GM21825 (cell line): ENCODE measurements at regions not wholly inside any gene's neighbourhood (a gene's known extent, or its start where the extent isn't known, plus 50 kb on each side); places are given as distances from the start of the nearest gene placed in this dataset.
"Not testable (repeated sequence)": the region's sequence is repeated elsewhere in the genome, so short reads cannot be mapped to it uniquely, and the experiment has no call there.

ENCODE experiments used
- ATAC-seq: cut with Tn5 transposase; IDR thresholded peaks from one replicate; pipeline ENCODE4 v1.9.1; 2021; ENCODE audit warnings: mild to moderate bottlenecking, moderate library complexity; ENCODE audit not compliant: unreplicated experiment

DNA sequence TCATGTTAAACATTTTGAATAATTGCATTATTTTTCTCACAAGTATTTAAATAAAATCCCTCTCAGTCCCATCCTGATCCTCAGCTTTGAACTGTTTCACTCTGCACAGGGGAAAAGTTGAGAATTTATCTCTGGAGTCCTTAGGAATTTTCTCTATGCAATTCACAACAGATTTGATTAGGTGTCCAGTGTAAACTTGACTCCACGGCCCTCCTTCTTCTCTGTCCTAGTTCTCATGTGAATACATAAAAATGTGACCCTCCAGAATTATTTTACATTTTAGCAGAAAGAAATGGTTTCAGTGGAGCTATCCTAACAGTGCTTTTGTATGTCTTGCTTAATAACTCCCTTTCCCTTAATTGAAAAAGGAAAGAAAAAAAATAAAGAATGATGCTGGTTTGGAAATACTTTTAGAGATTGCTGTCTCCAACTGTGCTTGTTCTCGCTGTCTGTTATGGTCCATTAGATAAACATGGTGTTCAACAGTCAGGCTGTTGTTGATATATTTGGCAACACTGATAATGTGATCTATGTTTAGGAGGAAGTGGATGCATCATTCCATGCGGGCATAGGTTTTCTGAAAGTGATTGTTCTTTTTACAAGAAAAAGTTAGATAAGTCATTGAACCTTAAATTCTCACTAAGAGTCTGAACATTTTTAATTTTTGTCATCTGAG is 599.4 kb upstream of the CITED2 start:
- no peak for ATAC-seq

DNA sequence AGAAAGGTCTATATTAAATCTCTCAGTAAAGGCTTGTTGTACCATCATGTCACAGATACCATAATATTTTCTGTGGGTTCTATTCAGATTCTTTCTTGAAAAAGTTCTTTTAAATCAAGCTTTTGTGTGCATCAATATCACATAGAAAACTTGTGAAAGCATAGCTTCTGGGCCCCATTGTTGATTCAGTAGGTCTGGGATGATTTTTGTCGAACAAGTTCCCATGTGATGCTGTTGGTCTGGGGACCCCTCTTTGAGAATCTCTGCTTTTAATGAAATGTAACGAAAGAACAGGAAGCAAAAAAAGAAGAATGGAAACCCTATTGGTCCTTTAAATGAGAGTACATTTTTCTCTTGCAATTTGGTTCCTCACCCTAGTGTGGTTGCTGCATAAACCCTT is 597.7 kb upstream of the CITED2 start:
- no peak for ATAC-seq

DNA sequence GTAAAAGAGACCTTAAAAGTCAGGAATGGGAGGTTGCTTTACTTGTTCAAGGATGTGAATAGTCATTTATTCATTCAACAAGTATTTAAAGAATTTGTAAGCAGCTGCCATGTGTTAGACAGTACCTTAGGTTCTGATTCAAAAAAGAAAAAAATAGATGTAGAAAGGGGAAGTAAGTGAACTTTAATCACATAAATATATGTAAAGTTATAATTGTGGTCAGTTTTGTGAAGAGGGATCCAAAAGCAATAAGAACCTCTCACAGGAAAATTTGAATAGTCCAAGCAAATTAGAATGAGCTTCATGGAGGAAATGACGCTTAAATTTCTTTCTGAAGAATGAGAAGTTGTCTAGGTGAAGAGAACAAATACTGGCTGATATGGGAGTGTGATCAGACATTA is 596.1 kb upstream of the CITED2 start:
- ATAC-seq, result no peak

DNA sequence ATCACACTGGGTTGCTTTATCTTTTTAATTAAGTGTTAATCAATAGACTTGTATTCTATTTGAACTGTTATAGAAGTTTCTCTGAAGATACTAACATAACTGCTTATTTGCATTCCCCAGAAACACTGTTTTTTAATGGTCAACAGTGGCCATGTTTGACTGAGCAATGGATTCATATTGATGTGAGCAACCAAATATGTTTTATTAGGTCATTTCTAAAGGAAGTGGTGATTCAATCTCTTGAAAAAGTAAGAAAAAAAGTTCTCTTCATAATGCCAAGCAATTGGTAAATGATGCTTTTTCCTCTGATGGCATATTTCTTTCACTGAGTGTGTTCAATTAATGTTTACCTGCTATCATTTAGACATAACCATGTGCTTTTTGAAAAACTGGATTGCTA is 593.0 kb upstream of the CITED2 start:
- ATAC-seq, result no peak

DNA sequence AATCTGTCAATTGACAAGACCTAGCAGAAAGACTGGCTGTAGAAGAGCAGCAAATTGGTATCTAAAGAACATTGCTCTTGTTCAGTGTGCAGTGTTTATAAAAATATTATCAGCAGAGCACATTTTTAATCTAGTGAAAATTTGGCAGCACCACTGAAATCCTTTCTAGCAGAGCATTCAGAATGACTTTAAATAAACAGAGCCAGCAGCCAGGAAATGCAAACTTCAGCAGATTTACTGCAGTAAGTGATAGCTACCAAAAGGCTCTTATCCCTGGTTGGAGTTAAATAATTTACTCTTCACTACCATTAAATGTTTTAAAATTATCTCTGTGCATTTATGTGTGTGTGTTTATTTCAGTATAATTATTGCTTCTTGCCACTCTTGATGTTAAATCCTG is 590.9 kb upstream of the CITED2 start:
- no peak for ATAC-seq

DNA sequence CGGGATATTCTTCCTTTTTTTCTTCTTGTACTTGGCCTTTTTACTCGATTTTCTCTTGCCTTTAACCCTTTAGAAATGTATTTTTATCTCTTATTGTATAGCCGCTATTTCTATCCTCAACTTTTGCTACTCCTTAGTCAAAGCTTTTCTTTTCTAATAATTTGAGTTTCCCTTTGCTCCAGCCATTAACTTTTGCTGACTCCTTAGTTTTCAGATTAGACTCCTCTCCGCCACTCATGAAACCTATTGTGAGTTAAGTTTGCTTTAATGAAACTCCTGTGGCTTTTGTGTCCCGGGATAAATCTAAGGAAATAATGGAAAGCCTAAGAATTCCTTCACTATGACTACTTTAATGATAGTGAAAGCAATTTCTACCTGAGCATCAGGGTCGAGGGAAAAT is 590.3 kb upstream of the CITED2 start:
- ATAC-seq, result no peak

DNA sequence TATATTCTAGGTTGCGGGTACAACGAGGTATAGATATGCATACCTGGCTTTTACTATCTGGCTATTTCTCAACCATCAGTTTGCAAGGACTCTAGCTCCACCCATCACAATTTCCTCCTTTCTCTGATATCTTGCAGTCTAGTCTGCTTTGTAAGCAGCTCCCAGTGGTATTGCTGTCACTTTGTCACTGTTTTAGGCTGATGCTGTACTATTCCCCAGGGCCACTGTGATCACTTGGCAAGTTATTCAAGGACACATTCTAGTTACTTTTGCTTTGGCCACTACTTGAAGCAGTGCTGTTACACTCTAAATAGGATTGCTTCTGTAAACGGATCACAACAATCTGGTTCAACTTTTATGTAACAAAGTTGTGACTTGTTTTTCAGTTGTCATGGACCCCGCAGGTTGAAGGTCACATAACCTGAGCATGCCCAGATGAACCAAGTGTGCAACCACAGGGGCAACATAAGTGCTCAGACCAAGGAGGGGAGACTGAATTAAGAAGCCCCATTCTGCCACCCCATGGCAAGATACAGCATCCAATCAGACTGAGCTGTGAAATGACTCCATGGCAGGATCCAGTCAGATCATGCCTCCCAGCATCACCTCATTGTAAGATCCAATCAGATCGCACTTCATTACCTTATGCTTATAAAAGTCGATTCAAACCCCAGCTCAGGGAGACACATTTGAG is 588.4 kb upstream of the CITED2 start:
- ATAC-seq, result no peak

DNA sequence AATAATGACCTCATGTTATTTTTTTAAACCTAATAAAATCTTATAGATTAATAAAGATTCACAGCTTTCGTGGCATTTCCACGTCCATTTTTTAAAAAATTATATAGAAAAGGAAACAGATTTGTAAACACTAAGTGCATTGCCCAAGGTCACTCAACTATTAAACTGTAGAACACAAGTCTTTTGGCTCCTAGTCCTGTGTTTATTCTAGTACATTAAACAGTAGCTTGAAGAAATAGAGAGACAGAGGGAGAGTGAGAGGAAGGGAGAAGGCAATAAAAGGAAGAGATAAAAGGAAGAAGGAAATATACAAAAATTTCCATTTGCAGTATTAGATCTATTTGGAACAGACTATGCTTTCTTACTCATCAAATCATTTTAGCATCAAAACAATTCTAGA is 586.7 kb upstream of the CITED2 start:
- no peak for ATAC-seq

DNA sequence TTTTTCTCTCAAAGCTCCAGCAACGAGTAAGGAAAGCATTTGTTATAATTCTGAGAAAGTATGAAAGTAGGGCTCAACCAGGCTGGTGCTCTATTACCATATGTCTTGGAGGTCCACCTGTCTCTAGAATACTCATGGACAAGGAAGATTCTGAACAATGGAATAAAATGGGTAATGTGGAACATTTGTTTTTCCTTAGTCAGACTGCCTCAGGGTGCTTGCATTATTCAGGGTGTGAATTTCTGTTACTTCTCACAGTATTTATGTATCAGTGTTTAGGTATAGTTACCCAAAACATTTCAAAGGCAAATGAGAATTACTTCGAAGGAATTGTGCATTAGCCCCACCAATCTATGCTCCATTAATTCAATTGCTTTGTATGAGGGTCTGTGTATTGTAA is 586.2 kb upstream of the CITED2 start:
- ATAC-seq, result no peak

DNA sequence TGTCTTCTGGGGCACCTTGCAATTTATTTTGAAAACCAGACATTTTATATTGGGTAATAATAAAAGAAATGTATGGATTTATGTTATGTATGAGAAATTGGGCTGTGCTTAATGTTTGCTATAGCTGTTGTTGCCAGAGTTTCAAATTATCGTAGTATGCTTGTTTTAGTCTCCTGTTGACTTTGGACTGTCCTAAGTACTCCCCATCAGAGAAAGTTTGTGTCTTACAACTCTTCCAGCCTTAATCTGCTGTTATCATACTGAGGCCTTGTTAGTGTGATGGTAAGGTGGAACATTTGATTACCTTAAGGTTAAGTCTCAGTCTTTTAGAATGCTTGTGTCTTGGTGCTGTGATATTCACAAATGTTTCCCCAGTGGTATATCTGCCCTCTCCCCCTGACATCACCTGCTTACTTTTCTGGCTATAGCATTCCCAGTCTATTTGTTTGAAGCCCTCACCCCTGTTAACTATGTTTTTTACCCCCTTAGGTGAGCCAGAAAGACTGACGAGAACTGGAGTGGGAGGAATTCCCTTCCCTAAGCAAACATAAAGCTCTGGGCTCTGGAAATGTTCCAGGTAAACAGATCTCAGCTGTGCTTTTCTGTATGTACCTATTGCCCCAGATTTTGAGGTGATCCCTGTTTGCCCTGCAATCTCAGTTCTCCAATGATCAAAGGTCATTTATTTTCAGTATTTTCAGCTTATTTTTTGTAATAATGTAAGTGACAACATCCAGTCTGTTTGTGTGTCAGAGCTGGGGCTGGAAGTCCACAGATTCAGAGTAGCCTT is 581.1 kb upstream of the CITED2 start:
- ATAC-seq, result no peak

DNA sequence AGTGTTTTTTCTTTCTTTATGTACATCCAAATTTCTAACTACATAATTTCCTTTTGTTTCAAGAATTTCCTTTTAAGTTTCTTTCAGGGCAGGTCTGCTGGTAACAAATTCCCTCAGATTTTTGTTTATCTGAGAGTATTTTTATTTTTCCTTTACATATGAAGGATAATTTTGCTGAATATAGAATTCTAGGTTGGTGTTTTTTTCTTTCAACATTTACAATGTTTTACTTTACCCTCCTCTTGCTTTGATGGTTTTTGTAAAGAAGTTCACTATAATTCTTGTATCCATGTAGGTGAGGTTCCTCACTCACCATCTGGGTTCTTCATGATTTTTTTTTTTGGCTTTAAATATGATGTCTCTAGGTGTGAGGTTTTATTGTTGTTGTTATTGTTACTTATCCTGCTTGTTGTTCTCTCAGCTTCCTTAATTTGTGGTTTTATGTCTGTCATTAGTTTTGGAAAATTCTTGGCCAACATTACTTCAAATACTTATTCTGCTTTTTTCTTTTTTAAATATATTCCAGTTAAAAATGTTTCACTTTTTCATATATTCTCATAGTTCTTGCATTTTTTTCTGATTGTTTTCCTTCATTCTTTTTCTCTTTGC is 580.1 kb upstream of the CITED2 start:
- ATAC-seq, result no peak

DNA sequence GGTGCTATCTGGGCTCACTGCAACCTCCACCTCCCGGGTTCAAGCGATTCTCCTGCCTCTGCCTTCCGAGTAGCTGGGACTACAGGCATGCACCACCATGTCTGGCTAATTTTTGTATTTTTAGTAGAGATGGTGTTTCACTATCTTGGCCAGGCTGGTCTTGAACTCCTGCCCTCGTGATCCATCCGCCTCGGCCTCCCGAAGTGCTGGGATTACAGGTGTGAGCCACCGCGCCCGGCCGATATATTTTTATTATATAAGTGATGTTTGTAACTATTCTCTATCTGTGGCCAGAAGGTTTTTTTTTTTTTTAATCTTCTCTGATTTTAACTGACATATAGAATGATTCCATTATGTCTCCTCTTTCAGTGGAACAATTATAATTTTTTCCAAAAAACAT is 579.3 kb upstream of the CITED2 start:
- ATAC-seq, result not testable (repeated sequence)

DNA sequence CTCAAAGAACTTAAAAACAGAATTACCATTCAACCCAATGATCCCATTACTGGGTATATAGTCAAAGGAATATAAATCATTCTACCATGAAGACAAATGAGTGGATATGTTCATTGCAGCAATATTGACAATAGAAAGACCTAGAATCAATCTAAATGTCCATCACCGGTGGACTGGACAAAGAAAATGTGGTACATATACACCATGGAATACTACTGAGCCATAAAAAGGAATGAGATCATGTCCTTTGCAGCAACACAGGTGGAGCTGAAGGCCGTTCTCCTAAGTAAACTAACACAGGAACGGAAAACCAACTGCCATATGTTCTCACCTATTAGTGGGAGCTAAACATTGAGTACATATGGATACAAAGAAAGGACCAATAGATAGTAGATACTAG is 576.7 kb upstream of the CITED2 start:
- ATAC-seq, result no peak

DNA sequence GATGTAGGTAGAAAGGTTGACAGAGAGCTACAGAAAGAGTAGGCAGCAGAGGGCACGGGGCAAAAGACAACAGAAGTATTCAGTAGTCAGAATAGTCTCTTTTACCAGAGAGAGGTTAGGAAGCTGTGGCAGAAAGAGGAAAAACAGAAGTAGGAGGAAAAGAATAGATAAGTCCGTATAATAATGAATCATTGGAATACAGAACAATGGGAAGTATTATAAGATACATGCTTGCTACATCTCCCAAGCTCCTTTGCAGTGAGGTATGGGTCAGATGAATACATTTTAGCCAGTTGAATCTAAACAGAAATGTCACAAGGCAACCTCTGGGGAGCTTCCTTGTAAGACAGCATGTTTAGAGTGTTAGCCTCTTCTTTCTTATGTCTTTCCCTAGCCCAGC is 570.5 kb upstream of the CITED2 start:
- ATAC-seq, result no peak

DNA sequence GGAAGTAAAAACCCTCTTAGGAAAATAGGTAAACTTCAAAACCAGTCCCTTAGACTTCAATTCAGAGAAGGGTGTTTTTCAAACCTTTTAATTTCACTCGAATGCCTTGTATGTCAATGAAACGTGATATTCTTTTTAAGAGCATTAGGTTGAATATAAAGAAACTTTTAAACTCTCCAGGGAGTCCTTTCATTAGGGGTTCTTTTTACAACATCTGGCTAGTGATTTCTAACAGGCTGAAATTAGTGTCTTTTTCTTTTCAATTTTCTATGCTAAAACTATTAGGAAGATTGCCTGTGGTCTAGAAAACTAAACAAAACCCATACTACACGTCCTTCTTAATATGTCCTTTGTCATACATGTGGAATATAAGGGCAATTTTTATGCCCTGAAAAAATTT is 569.7 kb upstream of the CITED2 start:
- no peak for ATAC-seq

DNA sequence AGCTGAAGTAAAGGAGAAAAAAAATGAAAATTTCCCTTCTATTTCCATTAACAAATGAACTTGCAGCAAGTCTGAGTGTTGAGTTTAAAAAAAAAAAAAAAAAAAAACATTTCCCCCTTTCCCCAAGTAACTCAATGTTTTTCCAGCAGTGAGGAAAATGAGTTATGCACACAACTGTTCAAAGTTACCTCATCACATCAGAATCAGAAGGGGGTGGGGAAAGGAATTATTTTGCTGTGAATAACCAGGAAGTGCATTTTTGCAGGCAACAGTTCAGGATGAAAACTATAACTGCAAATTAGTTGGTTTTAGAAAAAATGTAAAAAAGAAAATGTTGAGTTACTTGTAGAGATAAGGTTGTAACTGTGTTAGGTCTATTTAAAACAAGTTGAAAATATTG is 568.9 kb upstream of the CITED2 start:
- ATAC-seq, result no peak

DNA sequence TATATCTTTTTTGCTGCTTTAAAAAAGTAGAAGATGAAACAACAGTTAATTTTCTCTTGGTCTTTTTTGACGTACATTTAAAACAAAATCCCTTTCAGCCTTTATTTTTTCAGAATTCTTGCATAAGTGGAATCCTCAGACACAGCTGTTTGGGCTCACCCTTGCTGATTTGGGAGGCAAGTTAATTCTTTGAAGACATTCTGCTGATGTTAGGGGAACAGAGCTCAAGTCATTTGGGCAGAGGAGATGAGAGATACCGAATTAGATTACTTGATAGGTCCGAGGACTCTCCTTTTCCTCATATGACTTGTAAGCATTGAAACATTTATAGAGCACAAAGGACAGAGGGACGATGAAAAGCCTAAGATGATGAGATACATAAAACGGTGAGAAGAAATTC is 567.9 kb upstream of the CITED2 start:
- ATAC-seq, result no peak

DNA sequence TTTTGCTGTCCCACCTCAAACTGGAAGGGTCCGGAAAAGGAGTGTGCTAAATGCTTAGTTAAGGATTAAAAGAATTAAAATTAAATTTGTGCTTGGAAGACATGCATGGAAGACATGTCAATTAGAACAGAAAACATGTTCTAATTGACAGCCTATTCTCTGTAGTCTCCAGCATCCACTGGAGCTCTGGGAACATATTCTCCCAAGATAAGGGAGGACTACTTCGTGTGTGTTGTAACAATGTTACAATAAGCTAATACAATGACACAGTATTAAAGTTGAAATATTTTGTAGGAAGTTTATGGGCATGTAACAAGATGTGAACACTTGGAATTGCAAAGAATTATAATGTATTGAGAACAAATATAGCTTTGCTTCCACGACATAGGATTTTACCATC is 567.4 kb upstream of the CITED2 start:
- no peak for ATAC-seq

DNA sequence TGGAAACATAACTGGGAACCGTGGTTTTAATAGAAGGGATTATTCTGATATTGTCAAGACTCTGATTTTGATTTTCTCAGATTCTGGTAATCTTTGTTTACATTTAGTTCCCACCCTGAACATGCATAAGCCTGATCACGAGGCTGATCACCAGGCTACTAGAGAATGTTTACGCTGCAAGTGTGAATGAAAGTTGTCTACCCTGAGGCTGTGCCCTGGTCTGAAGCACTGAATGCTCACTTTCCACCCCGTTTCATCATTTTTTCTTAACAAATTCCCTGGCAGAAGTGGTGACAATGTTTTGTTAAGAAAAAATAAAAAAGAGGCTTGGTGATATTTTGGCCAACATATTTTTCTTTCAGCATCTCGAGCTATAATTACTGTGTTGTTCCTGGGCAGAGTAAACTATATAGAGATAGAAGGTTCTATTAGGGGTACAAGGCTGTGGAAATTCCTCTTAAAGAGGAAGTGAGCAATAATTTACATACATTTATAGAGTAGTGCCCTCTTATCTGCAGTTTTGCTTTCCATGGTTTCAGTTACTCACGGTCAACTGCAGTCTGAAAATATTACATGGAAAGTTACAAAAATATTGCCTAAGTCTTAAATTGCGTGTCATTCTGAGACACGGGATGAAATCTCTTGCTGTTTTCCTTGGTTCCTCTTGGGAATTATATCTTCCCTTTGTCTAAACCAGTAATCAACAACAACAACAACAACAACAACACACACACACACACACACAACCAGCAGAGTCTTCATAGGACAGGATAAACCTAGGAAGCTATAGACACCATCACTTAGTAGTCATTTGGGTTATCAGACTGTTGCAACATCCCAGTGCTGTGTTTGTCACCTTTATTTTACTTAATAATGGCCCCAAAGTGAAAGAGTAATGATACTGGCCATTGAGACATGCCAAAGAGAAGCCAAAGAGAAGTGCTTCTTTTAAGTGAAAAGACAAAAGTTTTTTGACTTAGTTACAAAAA is 566.6 kb upstream of the CITED2 start:
- peak; percentile 97 for ATAC-seq

DNA sequence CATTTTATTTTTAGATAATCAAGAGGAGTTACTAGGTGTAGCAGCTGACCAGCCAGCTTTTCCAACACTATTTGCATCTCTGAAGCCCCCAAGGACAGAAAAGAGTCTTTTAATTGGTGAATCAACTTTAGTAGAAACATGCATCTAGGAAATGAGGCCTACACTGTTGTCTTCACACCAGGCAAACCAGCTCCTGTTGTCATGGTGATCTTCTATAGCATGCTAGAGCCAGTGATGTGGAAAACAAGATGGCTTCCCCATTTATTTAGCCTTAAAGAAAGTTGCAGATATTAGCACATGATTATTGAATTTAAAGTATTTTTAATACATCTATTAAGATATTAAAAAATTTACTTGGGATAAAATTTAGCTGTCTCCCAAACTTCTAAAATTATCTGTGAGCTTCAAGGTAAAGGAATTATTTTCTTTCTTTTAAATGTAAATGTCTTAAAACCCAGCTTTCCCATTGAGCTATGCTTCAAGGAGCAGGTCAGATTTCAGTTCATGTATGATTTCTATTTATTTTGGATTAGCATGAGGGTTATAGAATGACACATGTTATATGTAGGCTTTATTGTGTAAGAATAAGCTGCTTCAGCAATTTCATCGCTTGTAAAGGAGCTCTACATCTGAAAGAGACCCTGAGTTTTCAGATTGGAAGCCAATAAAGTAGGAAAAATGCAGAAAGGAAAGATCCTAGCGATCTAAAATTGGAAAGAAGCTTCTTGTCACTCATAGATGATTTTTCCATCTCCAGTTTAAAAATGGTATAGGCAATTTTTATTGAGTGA is 564.9 kb upstream of the CITED2 start:
- ATAC-seq, result no peak
